K562 (cell line): ENCODE measurements at regions not wholly inside any gene's neighbourhood (a gene's known extent, or its start where the extent isn't known, plus 50 kb on each side); places are given as distances from the start of the nearest gene placed in this dataset.
"Not testable (repeated sequence)": the region's sequence is repeated elsewhere in the genome, so short reads cannot be mapped to it uniquely, and the experiment has no call there.

ENCODE experiments used
- ZSCAN29 ChIP-seq: fragments of 450-650 bp; IDR thresholded peaks from 2 replicates; pipeline ENCODE4 v1.6.1; 2017
- TF ChIP-seq, protein P1 (sequence below): sonication (generic); formaldehyde crosslinking; IDR thresholded peaks from 2 replicates; pipeline ENCODE4 v1.8.0; 2022; ENCODE audit warnings: missing genetic modification reagents, mild to moderate bottlenecking, borderline replicate concordance

DNA sequence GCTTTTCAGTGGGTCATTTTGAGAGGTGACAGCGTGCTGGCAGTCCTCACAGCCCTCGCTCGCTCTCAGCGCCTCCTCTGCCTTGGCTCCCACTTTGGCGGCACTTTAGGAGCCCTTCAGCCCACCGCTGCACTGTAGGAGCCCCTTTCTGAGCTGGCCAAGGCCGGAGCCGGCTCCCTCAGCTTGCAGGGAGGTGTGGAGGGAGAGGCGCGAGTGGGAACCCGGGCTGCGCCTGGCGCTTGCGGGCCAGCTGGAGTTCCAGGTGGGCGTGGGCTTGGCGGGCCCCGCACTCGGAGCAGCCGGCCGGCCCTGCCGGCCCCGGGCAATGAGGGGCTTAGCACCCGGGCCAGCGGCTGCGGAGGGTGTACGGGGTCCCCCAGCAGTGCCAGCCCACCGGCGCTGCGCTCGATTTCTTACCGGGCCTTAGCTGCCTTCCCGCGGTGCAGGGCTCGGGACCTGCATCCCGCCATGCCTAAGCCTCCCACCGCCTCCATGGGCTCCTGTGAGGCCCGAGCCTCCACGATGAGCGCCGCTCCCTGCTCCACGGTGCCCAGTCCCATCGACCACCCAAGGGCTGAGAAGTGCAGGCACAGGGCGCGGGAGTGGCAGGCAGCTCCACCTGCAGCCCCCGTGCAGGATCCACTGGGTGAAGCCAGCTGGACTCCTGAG, 289.1 kb upstream of the UBE2E3 start:
- TF ChIP-seq ZSCAN29: not testable (repeated sequence)
- TF ChIP-seq, protein P1, sequence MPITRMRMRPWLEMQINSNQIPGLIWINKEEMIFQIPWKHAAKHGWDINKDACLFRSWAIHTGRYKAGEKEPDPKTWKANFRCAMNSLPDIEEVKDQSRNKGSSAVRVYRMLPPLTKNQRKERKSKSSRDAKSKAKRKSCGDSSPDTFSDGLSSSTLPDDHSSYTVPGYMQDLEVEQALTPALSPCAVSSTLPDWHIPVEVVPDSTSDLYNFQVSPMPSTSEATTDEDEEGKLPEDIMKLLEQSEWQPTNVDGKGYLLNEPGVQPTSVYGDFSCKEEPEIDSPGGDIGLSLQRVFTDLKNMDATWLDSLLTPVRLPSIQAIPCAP (CRISPR knock-in tag): not testable (repeated sequence)
